Inflammatory macrophage (primary cell): ENCODE measurements at regions not wholly inside any gene's neighbourhood (a gene's known extent, or its start where the extent isn't known, plus 50 kb on each side); places are given as distances from the start of the nearest gene placed in this dataset.

Source experiments
- DNase-seq, 2 donors: peaks; one replicate each; pipeline ENCODE4 v3.0.0-alpha.2; 2020 to 2022

- DNase-seq: no peak
Measured at GRCh38 chr17:74148446-74148845, 55.0 kb upstream of the RPL38 start.

DNA sequence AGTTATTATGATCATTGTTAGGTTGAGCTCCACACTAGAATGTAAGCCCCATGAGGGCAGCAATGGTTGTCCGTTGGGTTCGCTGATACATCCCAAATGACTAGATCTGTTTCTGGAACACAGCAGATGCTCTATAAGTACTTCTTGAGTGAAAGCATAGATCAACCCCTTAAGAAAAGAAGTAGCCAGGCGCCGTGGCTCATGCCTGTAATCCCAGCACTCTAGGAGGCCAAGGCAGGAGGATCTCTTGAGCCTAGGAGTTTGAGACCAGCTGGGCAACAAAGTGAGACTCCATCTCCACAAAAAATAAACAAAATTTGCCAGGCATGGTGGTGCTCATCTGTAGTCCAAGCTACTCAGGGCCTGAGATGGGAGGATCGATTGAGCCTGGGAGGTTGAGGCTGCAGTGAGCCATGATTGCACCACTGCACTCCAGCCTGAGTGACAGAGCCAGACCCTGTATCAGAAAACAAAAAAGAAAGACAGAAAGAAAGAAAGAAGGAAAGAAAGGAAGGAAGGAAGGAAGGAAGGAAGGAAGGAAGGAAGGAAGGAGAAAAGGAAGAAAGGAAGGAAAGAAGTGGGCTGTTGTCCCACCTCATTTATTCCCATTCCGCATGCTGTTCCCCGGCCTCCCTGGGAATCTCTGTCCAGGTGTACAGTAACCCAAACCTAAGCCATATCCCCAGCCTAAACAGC is 54.4 kb upstream of the RPL38 start:
- no peak for DNase-seq

- DNase-seq: no peak
Measured at GRCh38 chr17:74149597-74150427, 53.7 kb upstream of the RPL38 start.

DNA sequence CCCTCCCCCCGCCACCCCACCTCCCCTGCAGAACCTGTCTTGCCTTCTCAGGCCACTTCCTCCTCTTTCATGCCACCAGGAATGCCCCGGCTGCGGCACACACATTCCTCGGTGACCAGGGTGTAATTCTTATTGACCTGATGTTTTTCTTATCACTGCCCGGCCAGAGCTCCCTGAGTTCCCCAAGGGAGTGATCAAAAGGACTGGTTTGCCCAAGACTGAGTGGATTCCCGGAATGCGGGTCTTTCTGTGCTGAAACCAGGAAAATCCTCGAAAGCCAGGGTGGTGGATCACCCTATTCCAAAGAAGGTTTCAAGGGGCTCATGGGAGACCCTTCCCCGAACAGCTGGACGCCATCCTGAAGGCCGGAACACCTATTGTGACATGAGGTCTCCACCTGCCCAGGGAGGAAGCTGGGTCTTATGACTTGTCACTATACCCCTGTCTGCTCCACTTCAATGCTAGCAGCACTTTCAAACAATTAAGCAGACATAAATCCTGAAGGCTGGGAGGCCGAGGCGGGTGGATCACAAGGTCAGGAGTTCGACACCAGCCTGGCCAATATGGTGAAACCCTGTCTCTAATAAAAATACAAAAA is 53.0 kb upstream of the RPL38 start:
- DNase-seq: no peak

DNA sequence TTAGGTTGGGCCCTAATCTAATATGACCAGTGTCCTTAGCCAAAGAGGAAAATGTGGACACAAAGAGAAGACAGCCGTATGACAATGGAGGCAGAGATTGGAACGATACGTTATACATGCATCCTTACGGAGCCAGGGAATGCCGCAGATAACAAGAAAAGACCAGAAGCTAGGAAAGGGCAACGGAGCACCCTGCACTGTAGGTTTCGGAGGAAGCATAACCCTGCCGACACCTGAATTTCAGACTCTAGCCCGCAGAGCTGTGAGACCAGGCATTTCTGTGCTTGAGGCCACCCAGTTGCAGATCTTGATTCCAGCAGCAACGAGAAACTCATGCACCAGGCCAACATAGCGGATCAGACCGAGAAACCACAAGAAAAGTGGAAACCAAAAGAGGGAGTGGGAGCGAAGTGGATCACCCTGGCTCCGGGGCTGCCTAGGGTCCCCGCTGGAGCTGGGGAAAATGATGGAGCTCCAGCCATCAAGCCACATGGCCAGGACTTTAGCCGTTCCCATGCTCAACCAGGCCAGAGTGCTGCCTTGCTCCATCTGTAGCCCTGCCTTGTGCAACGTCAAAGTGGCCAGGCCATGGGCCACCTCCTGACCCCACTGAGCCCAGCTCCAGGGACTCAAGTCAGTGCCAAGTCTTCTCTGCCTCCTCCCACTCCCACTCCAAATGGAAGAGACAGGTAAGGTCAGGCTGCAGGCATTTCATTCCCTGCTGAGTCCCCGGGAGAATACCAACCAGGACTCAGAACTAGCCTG is 51.7 kb upstream of the RPL38 start:
- no peak for DNase-seq

DNA sequence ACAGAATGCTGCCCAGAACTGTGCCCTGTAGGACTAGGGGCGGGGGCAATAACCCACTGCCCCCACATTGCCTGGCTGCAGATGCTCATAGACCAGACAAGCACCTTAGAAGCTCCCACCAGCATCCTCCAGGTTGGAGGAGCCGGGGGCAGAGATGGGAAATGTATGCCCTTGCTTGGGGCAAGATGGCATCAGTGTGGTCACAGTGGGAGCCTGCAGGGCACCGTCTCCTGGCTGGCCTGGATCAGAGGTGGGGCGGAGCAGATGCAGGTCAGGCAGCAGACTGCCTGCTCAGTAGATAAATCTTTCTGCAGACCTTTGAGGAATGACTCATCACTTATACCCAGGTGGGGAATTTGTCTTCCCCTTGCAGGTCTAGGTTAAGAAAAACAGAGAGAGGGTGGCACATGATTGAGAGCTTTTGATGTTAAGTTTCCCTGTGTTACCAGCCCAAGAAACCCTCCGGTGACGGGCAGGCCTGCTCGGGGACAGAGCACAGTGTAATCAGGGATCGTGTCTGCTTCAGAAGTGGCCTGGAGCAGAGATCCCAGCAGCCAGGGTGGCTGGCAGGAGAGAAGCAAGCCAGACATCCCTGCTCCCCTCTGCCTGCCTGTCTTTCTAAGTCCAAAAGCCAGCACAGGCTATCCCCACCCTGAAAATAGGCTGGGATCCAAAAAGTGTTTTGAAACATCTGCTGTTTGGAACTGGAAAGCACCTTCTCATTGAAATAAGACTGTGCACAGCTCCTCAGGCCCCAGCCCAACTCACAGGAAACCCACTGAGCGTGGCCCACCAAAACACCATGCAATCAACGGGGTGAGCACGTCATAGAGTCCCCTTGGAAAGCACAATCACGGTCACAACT is 50.7 kb upstream of the RPL38 start:
- no peak for DNase-seq

DNA sequence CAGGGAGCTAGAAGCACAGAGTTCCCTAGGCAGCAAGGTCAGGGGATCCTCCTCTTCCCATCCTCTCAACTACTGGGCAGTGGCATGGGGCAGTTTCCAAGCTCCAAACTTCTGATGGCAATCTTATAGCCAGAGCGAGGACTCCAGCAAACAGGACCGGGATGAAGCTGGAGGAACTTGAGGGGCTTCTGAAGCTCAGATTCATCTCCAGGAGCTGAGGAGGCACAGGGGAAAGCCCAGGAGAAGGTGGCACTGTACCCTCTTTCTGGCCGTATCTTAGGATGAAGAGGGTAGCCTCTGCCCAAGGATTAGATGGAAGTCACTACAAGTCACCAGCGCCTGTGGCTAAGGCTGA is 50.0 kb upstream of the RPL38 start:
- no peak for DNase-seq
